SK-N-SH treated with all-trans-retinoic acid at 6 μM for 48 hours (cell line): ENCODE measurements at regions not wholly inside any gene's neighbourhood (a gene's known extent, or its start where the extent isn't known, plus 50 kb on each side); places are given as distances from the start of the nearest gene placed in this dataset.

Experiments used
- ATAC-seq: fragments of 200-7000 bp; cut with Tn5 transposase; 3 replicates; pipeline ENCODE4 v1.9.1; 2020; ENCODE audit warnings: mild to moderate bottlenecking, moderate library complexity
- ARNTL ChIP-seq: fragments of 450-650 bp; formaldehyde crosslinking; IDR thresholded peaks from 2 replicates; pipeline ENCODE4 v1.5.0; 2020; ENCODE audit warnings: low read depth, mild to moderate bottlenecking, moderate library complexity, borderline replicate concordance
- BACH2 ChIP-seq: fragments of 250-450 bp; sonication (Bioruptor Pico); IDR thresholded peaks from 2 replicates; pipeline ENCODE4 v1.9.0; 2021; ENCODE audit warnings: mild to moderate bottlenecking, borderline replicate concordance
- CREB5 ChIP-seq: fragments of 250-450 bp; sonication (Bioruptor Pico); IDR thresholded peaks from 2 replicates; pipeline ENCODE4 v1.5.1; 2020; ENCODE audit warnings: low read depth, mild to moderate bottlenecking, moderate library complexity
- ESRRG ChIP-seq: fragments of 250-450 bp; sonication (Bioruptor Pico); IDR thresholded peaks from 2 replicates; pipeline ENCODE4 v1.6.1; 2021; ENCODE audit warnings: mild to moderate bottlenecking
- GLIS3 ChIP-seq: fragments of 250-450 bp; sonication (Bioruptor Pico); IDR thresholded peaks from 2 replicates; pipeline ENCODE4 v1.5.0; 2020; ENCODE audit warnings: mild to moderate bottlenecking, moderate library complexity
- ISL1 ChIP-seq: fragments of 250-450 bp; sonication (Bioruptor Pico); IDR thresholded peaks from 2 replicates; pipeline ENCODE4 v2.1.2; 2022; ENCODE audit warnings: mild to moderate bottlenecking, moderate library complexity
- OSR1 ChIP-seq: fragments of 250-450 bp; sonication (Bioruptor Pico); IDR thresholded peaks from 2 replicates; pipeline ENCODE4 v1.8.0; 2022; ENCODE audit warnings: moderate library complexity, mild to moderate bottlenecking, inconsistent platforms
- PPARA ChIP-seq: fragments of 250-450 bp; sonication (Bioruptor Pico); IDR thresholded peaks from 2 replicates; pipeline ENCODE4 v1.5.0; 2020; ENCODE audit warnings: mild to moderate bottlenecking, borderline replicate concordance
- SNAI2 ChIP-seq: fragments of 250-450 bp; sonication (Bioruptor Pico); IDR thresholded peaks from 2 replicates; pipeline ENCODE4 v1.5.0; 2020; ENCODE audit warnings: mild to moderate bottlenecking, moderate library complexity
- TCF4 ChIP-seq: fragments of 250-450 bp; sonication (Bioruptor Pico); IDR thresholded peaks from 2 replicates; pipeline ENCODE4 v1.8.0; 2021; ENCODE audit warnings: mild to moderate bottlenecking, moderate library complexity, borderline replicate concordance
- TOX ChIP-seq: fragments of 250-450 bp; sonication (Bioruptor Pico); IDR thresholded peaks from 2 replicates; pipeline ENCODE4 v1.8.0; 2021; ENCODE audit warnings: mild to moderate bottlenecking, moderate library complexity, borderline replicate concordance
- ZC3H10 ChIP-seq: fragments of 250-450 bp; sonication (Bioruptor Pico); IDR thresholded peaks from 2 replicates; pipeline ENCODE4 v1.5.1; 2021; ENCODE audit warnings: mild to moderate bottlenecking, moderate library complexity
- ZFP3 ChIP-seq: fragments of 250-450 bp; sonication (Bioruptor Pico); IDR thresholded peaks from 2 replicates; pipeline ENCODE4 v1.5.0; 2020; ENCODE audit warnings: mild to moderate bottlenecking, moderate library complexity
- ZFP30 ChIP-seq: fragments of 450-650 bp; formaldehyde crosslinking; IDR thresholded peaks from 2 replicates; pipeline ENCODE4 v1.5.0; 2022; ENCODE audit warnings: mild to moderate bottlenecking, moderate library complexity
- ZNF565 ChIP-seq: fragments of 450-650 bp; formaldehyde crosslinking; conservative IDR thresholded peaks from 2 replicates; pipeline ENCODE4 v1.5.0; 2020; ENCODE audit warnings: low read depth, mild to moderate bottlenecking, moderate library complexity
- ZNF70 ChIP-seq: fragments of 450-650 bp; formaldehyde crosslinking; IDR thresholded peaks from 2 replicates; pipeline ENCODE4 v1.5.0; 2020; ENCODE audit warnings: mild to moderate bottlenecking, moderate library complexity
- ZNF8 ChIP-seq: fragments of 450-650 bp; formaldehyde crosslinking; IDR thresholded peaks from 2 replicates; pipeline ENCODE4 v1.5.0; 2020; ENCODE audit warnings: mild to moderate bottlenecking, moderate library complexity
- TF ChIP-seq, protein P1 (sequence below): fragments of 250-450 bp; sonication (Bioruptor Pico); IDR thresholded peaks from 2 replicates; pipeline ENCODE4 v1.5.1; 2021; ENCODE audit warnings: mild to moderate bottlenecking, moderate library complexity
- TF ChIP-seq, protein P2 (sequence below): fragments of 250-450 bp; sonication (Bioruptor Pico); IDR thresholded peaks from 2 replicates; pipeline ENCODE4 v1.8.0; 2020; ENCODE audit warnings: mild to moderate bottlenecking, moderate library complexity, borderline replicate concordance
- TF ChIP-seq, protein P3 (sequence below): fragments of 250-450 bp; sonication (Bioruptor Pico); IDR thresholded peaks from 2 replicates; pipeline ENCODE4 v1.5.0; 2020; ENCODE audit warnings: mild to moderate bottlenecking, moderate library complexity
- TF ChIP-seq, protein P4 (sequence below): fragments of 250-450 bp; sonication (Bioruptor Pico); IDR thresholded peaks from 2 replicates; pipeline ENCODE4 v1.8.0; 2021; ENCODE audit warnings: low read depth, mild to moderate bottlenecking, moderate library complexity, borderline replicate concordance

GRCh38 chr13:84417416-84417815 is 535.1 kb upstream of the SLITRK1 start:
- no peak for ATAC-seq
- TF ChIP-seq, protein P1, sequence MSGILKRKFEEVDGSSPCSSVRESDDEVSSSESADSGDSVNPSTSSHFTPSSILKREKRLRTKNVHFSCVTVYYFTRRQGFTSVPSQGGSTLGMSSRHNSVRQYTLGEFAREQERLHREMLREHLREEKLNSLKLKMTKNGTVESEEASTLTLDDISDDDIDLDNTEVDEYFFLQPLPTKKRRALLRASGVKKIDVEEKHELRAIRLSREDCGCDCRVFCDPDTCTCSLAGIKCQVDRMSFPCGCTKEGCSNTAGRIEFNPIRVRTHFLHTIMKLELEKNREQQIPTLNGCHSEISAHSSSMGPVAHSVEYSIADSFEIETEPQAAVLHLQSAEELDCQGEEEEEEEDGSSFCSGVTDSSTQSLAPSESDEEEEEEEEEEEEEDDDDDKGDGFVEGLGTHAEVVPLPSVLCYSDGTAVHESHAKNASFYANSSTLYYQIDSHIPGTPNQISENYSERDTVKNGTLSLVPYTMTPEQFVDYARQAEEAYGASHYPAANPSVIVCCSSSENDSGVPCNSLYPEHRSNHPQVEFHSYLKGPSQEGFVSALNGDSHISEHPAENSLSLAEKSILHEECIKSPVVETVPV (CRISPR knock-in tag) = no peak
- TF ChIP-seq OSR1 (CRISPR knock-in tag) (no peak), ZNF70 (CRISPR knock-in tag) (no peak), PPARA (CRISPR knock-in tag) (no peak), TCF4 (CRISPR knock-in tag) (no peak), BACH2 (CRISPR knock-in tag) (no peak), CREB5 (CRISPR knock-in tag) (no peak), TOX (CRISPR knock-in tag) (no peak)
- TF ChIP-seq, protein P2, sequence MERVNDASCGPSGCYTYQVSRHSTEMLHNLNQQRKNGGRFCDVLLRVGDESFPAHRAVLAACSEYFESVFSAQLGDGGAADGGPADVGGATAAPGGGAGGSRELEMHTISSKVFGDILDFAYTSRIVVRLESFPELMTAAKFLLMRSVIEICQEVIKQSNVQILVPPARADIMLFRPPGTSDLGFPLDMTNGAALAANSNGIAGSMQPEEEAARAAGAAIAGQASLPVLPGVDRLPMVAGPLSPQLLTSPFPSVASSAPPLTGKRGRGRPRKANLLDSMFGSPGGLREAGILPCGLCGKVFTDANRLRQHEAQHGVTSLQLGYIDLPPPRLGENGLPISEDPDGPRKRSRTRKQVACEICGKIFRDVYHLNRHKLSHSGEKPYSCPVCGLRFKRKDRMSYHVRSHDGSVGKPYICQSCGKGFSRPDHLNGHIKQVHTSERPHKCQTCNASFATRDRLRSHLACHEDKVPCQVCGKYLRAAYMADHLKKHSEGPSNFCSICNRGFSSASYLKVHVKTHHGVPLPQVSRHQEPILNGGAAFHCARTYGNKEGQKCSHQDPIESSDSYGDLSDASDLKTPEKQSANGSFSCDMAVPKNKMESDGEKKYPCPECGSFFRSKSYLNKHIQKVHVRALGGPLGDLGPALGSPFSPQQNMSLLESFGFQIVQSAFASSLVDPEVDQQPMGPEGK (CRISPR knock-in tag) = no peak
- TF ChIP-seq, protein P3, sequence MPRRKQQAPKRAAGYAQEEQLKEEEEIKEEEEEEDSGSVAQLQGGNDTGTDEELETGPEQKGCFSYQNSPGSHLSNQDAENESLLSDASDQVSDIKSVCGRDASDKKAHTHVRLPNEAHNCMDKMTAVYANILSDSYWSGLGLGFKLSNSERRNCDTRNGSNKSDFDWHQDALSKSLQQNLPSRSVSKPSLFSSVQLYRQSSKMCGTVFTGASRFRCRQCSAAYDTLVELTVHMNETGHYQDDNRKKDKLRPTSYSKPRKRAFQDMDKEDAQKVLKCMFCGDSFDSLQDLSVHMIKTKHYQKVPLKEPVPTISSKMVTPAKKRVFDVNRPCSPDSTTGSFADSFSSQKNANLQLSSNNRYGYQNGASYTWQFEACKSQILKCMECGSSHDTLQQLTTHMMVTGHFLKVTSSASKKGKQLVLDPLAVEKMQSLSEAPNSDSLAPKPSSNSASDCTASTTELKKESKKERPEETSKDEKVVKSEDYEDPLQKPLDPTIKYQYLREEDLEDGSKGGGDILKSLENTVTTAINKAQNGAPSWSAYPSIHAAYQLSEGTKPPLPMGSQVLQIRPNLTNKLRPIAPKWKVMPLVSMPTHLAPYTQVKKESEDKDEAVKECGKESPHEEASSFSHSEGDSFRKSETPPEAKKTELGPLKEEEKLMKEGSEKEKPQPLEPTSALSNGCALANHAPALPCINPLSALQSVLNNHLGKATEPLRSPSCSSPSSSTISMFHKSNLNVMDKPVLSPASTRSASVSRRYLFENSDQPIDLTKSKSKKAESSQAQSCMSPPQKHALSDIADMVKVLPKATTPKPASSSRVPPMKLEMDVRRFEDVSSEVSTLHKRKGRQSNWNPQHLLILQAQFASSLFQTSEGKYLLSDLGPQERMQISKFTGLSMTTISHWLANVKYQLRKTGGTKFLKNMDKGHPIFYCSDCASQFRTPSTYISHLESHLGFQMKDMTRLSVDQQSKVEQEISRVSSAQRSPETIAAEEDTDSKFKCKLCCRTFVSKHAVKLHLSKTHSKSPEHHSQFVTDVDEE (CRISPR knock-in tag) = no peak
- TF ChIP-seq, protein P4, sequence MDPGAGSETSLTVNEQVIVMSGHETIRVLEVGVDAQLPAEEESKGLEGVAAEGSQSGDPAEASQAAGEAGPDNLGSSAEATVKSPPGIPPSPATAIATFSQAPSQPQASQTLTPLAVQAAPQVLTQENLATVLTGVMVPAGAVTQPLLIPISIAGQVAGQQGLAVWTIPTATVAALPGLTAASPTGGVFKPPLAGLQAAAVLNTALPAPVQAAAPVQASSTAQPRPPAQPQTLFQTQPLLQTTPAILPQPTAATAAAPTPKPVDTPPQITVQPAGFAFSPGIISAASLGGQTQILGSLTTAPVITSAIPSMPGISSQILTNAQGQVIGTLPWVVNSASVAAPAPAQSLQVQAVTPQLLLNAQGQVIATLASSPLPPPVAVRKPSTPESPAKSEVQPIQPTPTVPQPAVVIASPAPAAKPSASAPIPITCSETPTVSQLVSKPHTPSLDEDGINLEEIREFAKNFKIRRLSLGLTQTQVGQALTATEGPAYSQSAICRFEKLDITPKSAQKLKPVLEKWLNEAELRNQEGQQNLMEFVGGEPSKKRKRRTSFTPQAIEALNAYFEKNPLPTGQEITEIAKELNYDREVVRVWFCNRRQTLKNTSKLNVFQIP = no peak

DNA sequence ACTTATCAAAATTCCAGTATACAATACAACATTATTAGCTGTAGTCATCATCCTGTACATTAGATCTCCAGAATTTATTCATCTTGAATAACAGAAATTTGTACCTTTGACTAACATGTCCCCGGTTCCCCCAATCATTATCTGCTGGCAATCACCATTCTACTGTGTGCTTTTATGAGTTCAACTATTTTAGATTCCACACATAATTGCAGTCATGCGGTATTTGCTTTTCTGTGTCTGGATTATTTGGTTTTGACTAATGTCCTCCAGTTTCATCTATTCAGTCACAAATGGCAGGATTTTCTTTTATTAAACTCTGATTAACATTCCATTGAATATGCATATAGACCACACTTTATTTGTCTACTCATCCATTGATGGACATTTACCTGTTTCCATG is 530.7 kb upstream of the SLITRK1 start:
- no peak; the same call in 2 of the 3 replicates for ATAC-seq
- TF ChIP-seq, protein P3 (CRISPR knock-in tag) = no peak
- TF ChIP-seq ARNTL (no peak), ZNF70 (CRISPR knock-in tag) (no peak), ZFP30 (CRISPR knock-in tag) (no peak), PPARA (CRISPR knock-in tag) (no peak), ZNF565 (CRISPR knock-in tag) (no peak), BACH2 (CRISPR knock-in tag) (no peak), GLIS3 (CRISPR knock-in tag) (no peak), SNAI2 (CRISPR knock-in tag) (no peak), ESRRG (CRISPR knock-in tag) (no peak), CREB5 (CRISPR knock-in tag) (no peak), ZNF8 (no peak), ZC3H10 (CRISPR knock-in tag) (no peak), ISL1 (CRISPR knock-in tag) (no peak), ZFP3 (CRISPR knock-in tag) (no peak)
- TF ChIP-seq, protein P2 (CRISPR knock-in tag) = no peak
- TF ChIP-seq, protein P4 = no peak
